Stimulated activated CD8-positive, alpha-beta memory T cell treated with anti-CD3 and anti-CD28 coated beads, Interleukin-2, amount 100 ng/mL, for 48 hours (primary cell): ENCODE measurements at regions not wholly inside any gene's neighbourhood (a gene's known extent, or its start where the extent isn't known, plus 50 kb on each side); places are given as distances from the start of the nearest gene placed in this dataset.

Experiments used
- DNase-seq, 2 donors: peaks; one replicate each; pipeline ENCODE4 v3.0.0-alpha.2; 2020; ENCODE audit warnings: low read depth in 2 of 2

- no peak for DNase-seq
These were observed 613.4 kb downstream of the PLCL1 start for GRCh38 chr2:198417836-198418235.

- no peak for DNase-seq
These were observed 610.6 kb downstream of the PLCL1 start for GRCh38 chr2:198414976-198415375.

GRCh38 chr2:198411936-198412335, 607.5 kb downstream of the PLCL1 start:
- DNase-seq = no peak

- DNase-seq = no peak
These were observed 603.8 kb downstream of the PLCL1 start for GRCh38 chr2:198408171-198408570.

GRCh38 chr2:198405311-198405710, 600.9 kb downstream of the PLCL1 start:
- no peak for DNase-seq

GRCh38 chr2:198401644-198402043, 597.3 kb downstream of the PLCL1 start:
- DNase-seq = no peak

GRCh38 chr2:198400999-198401398, 596.6 kb downstream of the PLCL1 start:
- DNase-seq = no peak

GRCh38 chr2:198394208-198394607, 589.8 kb downstream of the PLCL1 start:
- no peak for DNase-seq

GRCh38 chr2:198390670-198391069, 586.3 kb downstream of the PLCL1 start:
- DNase-seq = no peak

- no peak for DNase-seq
These were observed 583.3 kb downstream of the PLCL1 start for GRCh38 chr2:198387677-198388076.

GRCh38 chr2:198385856-198386255, 581.5 kb downstream of the PLCL1 start:
- DNase-seq = no peak

- no peak for DNase-seq
These were observed 580.9 kb downstream of the PLCL1 start for GRCh38 chr2:198385326-198385725.

GRCh38 chr2:198383392-198383791, 579.0 kb downstream of the PLCL1 start:
- no peak for DNase-seq

- no peak for DNase-seq
These were observed 578.4 kb downstream of the PLCL1 start for GRCh38 chr2:198382811-198383210.

GRCh38 chr2:198376677-198377076, 572.3 kb downstream of the PLCL1 start:
- DNase-seq = no peak

GRCh38 chr2:198375083-198375410, 570.7 kb downstream of the PLCL1 start:
- DNase-seq = no peak

GRCh38 chr2:198374375-198375082, 570.1 kb downstream of the PLCL1 start:
- peak in 1 of 2 donors; percentile 9 for DNase-seq

GRCh38 chr2:198371921-198372543, 567.6 kb downstream of the PLCL1 start:
- no peak for DNase-seq

- DNase-seq = no peak
These were observed 566.9 kb downstream of the PLCL1 start for GRCh38 chr2:198371329-198371728.

- DNase-seq = no peak
These were observed 563.7 kb downstream of the PLCL1 start for GRCh38 chr2:198368089-198368488.

GRCh38 chr2:198362740-198363139, 558.3 kb downstream of the PLCL1 start:
- no peak for DNase-seq

- DNase-seq = no peak
These were observed 554.9 kb downstream of the PLCL1 start for GRCh38 chr2:198359308-198359707.

GRCh38 chr2:198356157-198356556, 551.8 kb downstream of the PLCL1 start:
- DNase-seq = no peak

GRCh38 chr2:198351647-198352046, 547.3 kb downstream of the PLCL1 start:
- no peak for DNase-seq
